ENCODE measurements at regions not wholly inside any gene's neighbourhood (a gene's known extent, or its start where the extent isn't known, plus 50 kb on each side); places are given as distances from the start of the nearest gene placed in this dataset.
A peak's percentile ranks its signal among the peaks of the same experiment; 100 is the strongest.
"Not testable (repeated sequence)": the region's sequence is repeated elsewhere in the genome, so short reads cannot be mapped to it uniquely, and the experiment has no call there.

DNA sequence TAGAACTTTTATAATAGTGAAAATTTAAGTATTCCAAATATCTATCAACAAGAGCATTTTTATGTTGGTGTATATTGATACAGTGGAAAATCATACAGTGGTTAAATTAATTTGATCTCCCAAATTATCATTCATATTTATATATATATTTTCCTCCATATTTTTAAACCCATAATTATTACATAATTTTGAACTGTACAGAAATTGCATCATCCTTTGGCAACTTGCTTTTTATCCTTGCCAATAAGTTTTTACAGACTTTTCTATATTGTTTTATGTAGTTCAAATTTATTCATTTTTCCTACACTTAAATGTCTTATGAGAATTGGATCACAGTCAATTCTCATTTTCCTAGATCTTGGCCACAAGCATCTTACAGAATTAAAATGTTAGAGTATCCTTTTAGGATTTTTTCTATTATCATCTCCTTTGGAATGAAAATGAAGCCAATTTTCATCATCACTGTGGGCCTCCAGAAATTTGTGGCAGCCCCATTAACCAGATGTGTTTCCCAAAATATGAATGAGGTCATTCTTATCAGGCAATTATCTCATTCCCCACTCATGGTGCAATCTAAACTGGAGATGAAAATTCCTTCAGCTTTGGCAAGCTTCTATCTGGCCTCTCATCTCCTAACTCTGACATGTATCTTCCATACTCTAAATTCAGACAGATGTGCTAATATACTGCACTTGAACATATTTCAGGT lies 94.2 kb upstream of the DLGAP1 start:
- Mint-ChIP-seq H3K36me3 (ENCODE audit: insufficient read depth) (no peaks in the 10 kb centered on the region), H3K27ac (no peak overlapping the region), H3K9me3 (peaks cover 0 to 8% of the 10 kb centered on the region in 2 donors), H3K27me3 (no peaks in the 10 kb centered on the region), H3K4me1 (ENCODE audit: low read depth in 2 of 2) (no peaks in the 10 kb centered on the region), H3K4me3 (no peak overlapping the region)
- ATAC-seq (replicated peaks) (no peak), DNase-seq (no peak)

DNA sequence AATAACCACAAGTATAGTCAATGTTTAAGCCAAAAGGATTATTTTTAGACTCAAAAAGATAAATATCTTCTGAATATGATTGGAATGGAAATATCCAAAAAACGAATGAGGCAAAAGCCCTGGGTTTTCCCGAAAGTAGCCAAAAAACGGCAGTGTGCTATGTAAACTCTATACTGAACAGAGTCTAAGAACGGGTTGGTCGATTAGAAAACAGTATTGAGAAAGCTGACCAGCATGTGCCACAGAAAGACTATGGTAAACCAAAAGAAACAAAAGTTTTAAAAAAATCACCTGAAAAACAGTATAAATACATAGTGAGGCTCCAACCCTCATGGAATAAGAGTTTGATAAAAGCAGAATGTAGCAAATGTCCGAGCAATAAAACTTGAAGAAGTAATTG lies 92.0 kb upstream of the DLGAP1 start:
- Mint-ChIP-seq H3K9me3 (peaks cover 0 to 8% of the 10 kb centered on the region in 2 donors), H3K27ac (no peak overlapping the region), H3K4me1 (ENCODE audit: low read depth in 2 of 2) (no peaks in the 10 kb centered on the region), H3K4me3 (no peak overlapping the region), H3K36me3 (ENCODE audit: insufficient read depth) (no peaks in the 10 kb centered on the region), H3K27me3 (no peaks in the 10 kb centered on the region)
- DNase-seq (no peak), ATAC-seq (replicated peaks) (no peak)

DNA sequence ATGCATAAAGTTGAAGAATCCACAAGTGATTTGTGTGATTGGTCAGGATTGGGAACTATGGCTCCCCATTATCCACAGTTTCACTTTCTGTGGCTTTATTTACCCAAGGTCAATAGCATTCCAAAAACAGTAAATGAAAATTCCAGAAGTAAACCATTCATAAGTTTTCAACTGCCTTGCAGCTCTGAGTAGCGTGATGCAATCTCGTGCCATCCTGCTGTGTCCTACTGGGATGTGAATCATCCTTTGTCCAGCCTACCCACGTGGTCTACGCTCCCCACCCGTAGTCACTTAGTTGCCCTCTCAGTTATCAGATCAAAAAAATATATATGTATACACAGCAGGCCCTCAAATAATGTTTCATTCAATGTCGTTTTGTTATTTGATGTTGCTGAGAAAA lies 89.0 kb upstream of the DLGAP1 start:
- DNase-seq (no peak), ATAC-seq (replicated peaks) (no peak)
- H3K27ac Mint-ChIP-seq, result no peak overlapping the region
- no peaks in the 10 kb centered on the region for H3K4me1 Mint-ChIP-seq (ENCODE audit: low read depth in 2 of 2)
- no peaks in the 10 kb centered on the region for H3K27me3 Mint-ChIP-seq
- no peak overlapping the region for H3K4me3 Mint-ChIP-seq
- H3K36me3 Mint-ChIP-seq (ENCODE audit: insufficient read depth), result no peaks in the 10 kb centered on the region
- peaks cover 0 to 9% of the 10 kb centered on the region in 2 donors for H3K9me3 Mint-ChIP-seq

- DNase-seq (no peak), ATAC-seq (replicated peaks) (no peak)
- Mint-ChIP-seq H3K27ac (no peak overlapping the region), H3K4me3 (no peak overlapping the region), H3K36me3 (ENCODE audit: insufficient read depth) (no peaks in the 10 kb centered on the region), H3K27me3 (no peaks in the 10 kb centered on the region), H3K9me3 (peaks cover 0 to 13% of the 10 kb centered on the region in 2 donors), H3K4me1 (ENCODE audit: low read depth in 2 of 2) (no peaks in the 10 kb centered on the region)
These were observed 88.6 kb upstream of the DLGAP1 start for GRCh38 chr18:4543711-4544110.

GRCh38 chr18:4541588-4541987 lies 86.5 kb upstream of the DLGAP1 start:
- peaks cover 0 to 19% of the 10 kb centered on the region in 2 donors for H3K9me3 Mint-ChIP-seq
- no peaks in the 10 kb centered on the region for H3K27me3 Mint-ChIP-seq
- no peak for ATAC-seq (replicated peaks)
- H3K4me1 Mint-ChIP-seq (ENCODE audit: low read depth in 2 of 2), result no peaks in the 10 kb centered on the region
- DNase-seq, result no peak
- no peaks in the 10 kb centered on the region for H3K36me3 Mint-ChIP-seq (ENCODE audit: insufficient read depth)
- H3K27ac Mint-ChIP-seq, result no peak overlapping the region
- H3K4me3 Mint-ChIP-seq, result no peak overlapping the region

DNA sequence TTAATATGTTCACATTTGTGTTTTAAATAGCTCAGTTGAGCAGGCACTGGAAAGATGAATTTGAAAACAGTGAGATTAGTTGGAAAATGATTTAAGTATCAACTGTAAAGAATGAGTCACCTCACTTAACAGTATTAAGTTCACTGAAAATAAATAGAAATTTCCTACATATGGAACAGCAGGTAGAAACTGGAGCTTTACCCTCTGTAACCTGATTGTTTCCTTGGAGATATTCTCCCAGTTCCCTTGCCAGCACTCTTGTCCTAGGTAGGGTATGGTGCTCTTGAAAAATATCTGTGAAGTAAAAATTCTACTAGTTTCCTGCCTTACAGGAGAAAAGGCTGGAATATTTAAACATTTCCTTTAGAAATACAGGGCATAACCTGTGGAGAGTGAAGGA lies 81.3 kb upstream of the DLGAP1 start:
- Mint-ChIP-seq H3K4me1 (ENCODE audit: low read depth in 2 of 2) (no peaks in the 10 kb centered on the region), H3K27me3 (no peaks in the 10 kb centered on the region), H3K4me3 (no peak overlapping the region), H3K27ac (no peak overlapping the region), H3K36me3 (ENCODE audit: insufficient read depth) (no peaks in the 10 kb centered on the region), H3K9me3 (peaks cover 9 to 29% of the 10 kb centered on the region in 2 donors)
- DNase-seq (no peak), ATAC-seq (replicated peaks) (no peak)

DNA sequence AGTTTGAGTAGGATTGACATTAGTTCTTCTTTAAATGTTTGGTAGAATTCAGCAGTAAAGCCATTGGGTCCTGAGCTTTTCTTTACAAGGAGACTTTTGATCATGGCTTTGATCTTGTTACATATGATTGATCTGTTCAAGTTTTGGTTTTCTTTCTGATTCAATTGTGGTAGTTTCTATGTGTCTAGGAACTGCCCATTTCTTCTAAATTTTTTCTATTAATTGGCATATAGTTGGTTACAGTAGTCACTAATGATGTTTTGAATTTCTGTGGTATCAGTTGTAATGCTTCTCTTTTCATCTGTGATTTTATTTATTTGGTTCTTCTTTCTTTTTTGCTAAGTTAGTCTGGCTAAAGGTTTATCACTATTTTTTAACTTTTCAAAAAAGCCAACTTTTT lies 73.3 kb upstream of the DLGAP1 start:
- Mint-ChIP-seq H3K4me1 (ENCODE audit: low read depth in 2 of 2) (no peaks in the 10 kb centered on the region), H3K27ac (no peak overlapping the region), H3K27me3 (no peaks in the 10 kb centered on the region), H3K4me3 (no peak overlapping the region), H3K9me3 (peaks cover 21 to 31% of the 10 kb centered on the region in 2 donors), H3K36me3 (ENCODE audit: insufficient read depth) (no peaks in the 10 kb centered on the region)
- ATAC-seq (replicated peaks) (no peak), DNase-seq (no peak)

GRCh38 chr18:4527826-4528225 lies 72.7 kb upstream of the DLGAP1 start:
- not testable (repeated sequence) for H3K4me3 Mint-ChIP-seq; H3K27ac Mint-ChIP-seq; DNase-seq; H3K27me3 Mint-ChIP-seq; H3K36me3 Mint-ChIP-seq (ENCODE audit: insufficient read depth); H3K4me1 Mint-ChIP-seq (ENCODE audit: low read depth in 2 of 2); ATAC-seq (replicated peaks)
- H3K9me3 Mint-ChIP-seq, result peaks cover 18 to 26% of the 10 kb centered on the region in 2 donors

GRCh38 chr18:4524096-4524495 lies 69.0 kb upstream of the DLGAP1 start:
- Mint-ChIP-seq H3K4me3 (no peak overlapping the region), H3K27ac (no peak overlapping the region), H3K4me1 (ENCODE audit: low read depth in 2 of 2) (no peaks in the 10 kb centered on the region), H3K36me3 (ENCODE audit: insufficient read depth) (no peaks in the 10 kb centered on the region), H3K9me3 (peaks cover 9 to 33% of the 10 kb centered on the region in 2 donors), H3K27me3 (no peaks in the 10 kb centered on the region)
- DNase-seq (no peak), ATAC-seq (replicated peaks) (no peak)

GRCh38 chr18:4511166-4511565 lies 56.1 kb upstream of the DLGAP1 start:
- H3K27ac Mint-ChIP-seq, result no peak overlapping the region
- no peak overlapping the region for H3K4me3 Mint-ChIP-seq
- no peak for ATAC-seq (replicated peaks)
- H3K27me3 Mint-ChIP-seq, result no peaks in the 10 kb centered on the region
- peaks cover 3% of the 10 kb centered on the region for H3K36me3 Mint-ChIP-seq (ENCODE audit: insufficient read depth)
- no peaks in the 10 kb centered on the region for H3K9me3 Mint-ChIP-seq
- no peaks in the 10 kb centered on the region for H3K4me1 Mint-ChIP-seq (ENCODE audit: low read depth in 2 of 2)
- no peak for DNase-seq

DNA sequence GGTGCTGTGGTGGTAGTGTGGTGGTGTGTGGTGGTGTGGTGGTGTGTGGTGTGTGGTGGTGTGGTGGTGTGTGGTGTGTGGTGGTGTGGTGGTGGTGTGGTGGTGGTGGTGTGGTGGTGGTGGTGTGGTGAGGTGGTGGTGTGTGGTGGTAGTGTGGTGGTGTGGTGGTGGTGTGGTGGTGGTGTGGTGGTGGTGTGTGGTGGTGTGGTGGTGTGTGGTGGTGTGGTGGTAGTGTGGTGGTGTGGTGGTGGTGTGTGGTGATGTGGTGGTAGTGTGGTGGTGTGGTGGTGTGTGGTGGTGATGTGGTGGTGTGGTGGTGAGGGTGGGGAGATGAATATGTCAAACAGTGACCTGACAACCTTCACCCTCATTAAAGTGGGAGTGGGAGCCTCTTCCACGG lies 55.6 kb upstream of the DLGAP1 start:
- peaks cover 3% of the 10 kb centered on the region for H3K36me3 Mint-ChIP-seq (ENCODE audit: insufficient read depth)
- H3K4me3 Mint-ChIP-seq, result no peak overlapping the region
- H3K27ac Mint-ChIP-seq, result no peak overlapping the region
- DNase-seq (no peak), ATAC-seq (replicated peaks) (peak; percentile 31)
- H3K27me3 Mint-ChIP-seq, result no peaks in the 10 kb centered on the region
- H3K9me3 Mint-ChIP-seq, result peaks cover 0 to 1% of the 10 kb centered on the region in 2 donors
- H3K4me1 Mint-ChIP-seq (ENCODE audit: low read depth in 2 of 2), result no peaks in the 10 kb centered on the region

DNA sequence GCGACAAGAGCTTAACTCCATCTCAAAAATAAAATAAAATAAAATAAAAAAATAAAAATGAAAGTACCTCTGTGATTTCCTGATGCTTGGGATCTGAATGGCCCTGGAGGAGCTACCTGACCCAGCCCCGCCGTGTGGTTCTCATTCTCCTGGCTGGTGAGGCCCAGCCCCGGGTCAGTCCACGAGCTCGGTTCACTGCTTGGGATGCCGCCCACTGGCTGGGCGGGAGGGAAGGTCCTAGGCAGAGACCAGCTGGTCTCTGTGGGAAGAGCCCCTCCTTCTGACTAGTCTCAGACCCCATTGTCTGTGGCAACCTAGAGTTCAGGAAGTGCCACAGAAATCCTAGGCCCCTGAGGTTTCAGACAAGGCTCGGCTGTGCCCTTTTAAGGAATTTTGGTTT lies 55.1 kb upstream of the DLGAP1 start:
- no peak overlapping the region for H3K27ac Mint-ChIP-seq
- no peak overlapping the region for H3K4me3 Mint-ChIP-seq
- DNase-seq (no peak), ATAC-seq (replicated peaks) (no peak)
- peaks cover 3% of the 10 kb centered on the region for H3K36me3 Mint-ChIP-seq (ENCODE audit: insufficient read depth)
- no peaks in the 10 kb centered on the region for H3K27me3 Mint-ChIP-seq
- no peaks in the 10 kb centered on the region for H3K4me1 Mint-ChIP-seq (ENCODE audit: low read depth in 2 of 2)
- H3K9me3 Mint-ChIP-seq, result peaks cover 0 to 1% of the 10 kb centered on the region in 2 donors
